Epithelial cell of esophagus (primary cell): ENCODE measurements at regions not wholly inside any gene's neighbourhood (a gene's known extent, or its start where the extent isn't known, plus 50 kb on each side); places are given as distances from the start of the nearest gene placed in this dataset.

ENCODE experiments used
- DNase-seq: peaks from one replicate; pipeline ENCODE4 v3.0.0; 2010; ENCODE audit warnings: low read depth
- H3K4me3 ChIP-seq: 2 replicates; pipeline ENCODE4 v1.5.1; 2011; ENCODE audit warnings: mild to moderate bottlenecking, low read length, control low read depth
- CTCF ChIP-seq: IDR thresholded peaks from 2 replicates; pipeline ENCODE4 v1.5.1; 2011; ENCODE audit warnings: low read depth, mild to moderate bottlenecking, low read length, control low read depth, inconsistent platforms; ENCODE audit not compliant: insufficient read depth; ENCODE audit errors: missing control alignments

- DNase-seq = no peak
- H3K4me3 ChIP-seq = no peak overlapping the region
- no peak for TF ChIP-seq CTCF
Observed at GRCh38 chr21:15164273-15164672, 99.5 kb upstream of the NRIP1 start.

- no peak overlapping the region for H3K4me3 ChIP-seq
- DNase-seq = peak; percentile 72
- no peak for TF ChIP-seq CTCF
Observed at GRCh38 chr21:15164678-15165303, 100.0 kb upstream of the NRIP1 start.

GRCh38 chr21:15170614-15171013 lies 105.8 kb upstream of the NRIP1 start:
- TF ChIP-seq CTCF = no peak
- no peak overlapping the region for H3K4me3 ChIP-seq
- no peak for DNase-seq

- no peak for TF ChIP-seq CTCF
- DNase-seq = no peak
- no peak overlapping the region for H3K4me3 ChIP-seq
Observed at GRCh38 chr21:15171546-15171945, 106.7 kb upstream of the NRIP1 start.

GRCh38 chr21:15172963-15173362 lies 108.2 kb upstream of the NRIP1 start:
- TF ChIP-seq CTCF = no peak
- no peak for DNase-seq
- H3K4me3 ChIP-seq = no peak overlapping the region

- no peak for TF ChIP-seq CTCF
- H3K4me3 ChIP-seq = no peak overlapping the region
- DNase-seq = no peak
Observed at GRCh38 chr21:15174923-15175322, 110.1 kb upstream of the NRIP1 start.

- H3K4me3 ChIP-seq = no peak overlapping the region
- no peak for TF ChIP-seq CTCF
- DNase-seq = no peak
Observed at GRCh38 chr21:15182731-15183130, 117.9 kb upstream of the NRIP1 start.
